ENCODE measurements at regions not wholly inside any gene's neighbourhood (a gene's known extent, or its start where the extent isn't known, plus 50 kb on each side); places are given as distances from the start of the nearest gene placed in this dataset.

DNA sequence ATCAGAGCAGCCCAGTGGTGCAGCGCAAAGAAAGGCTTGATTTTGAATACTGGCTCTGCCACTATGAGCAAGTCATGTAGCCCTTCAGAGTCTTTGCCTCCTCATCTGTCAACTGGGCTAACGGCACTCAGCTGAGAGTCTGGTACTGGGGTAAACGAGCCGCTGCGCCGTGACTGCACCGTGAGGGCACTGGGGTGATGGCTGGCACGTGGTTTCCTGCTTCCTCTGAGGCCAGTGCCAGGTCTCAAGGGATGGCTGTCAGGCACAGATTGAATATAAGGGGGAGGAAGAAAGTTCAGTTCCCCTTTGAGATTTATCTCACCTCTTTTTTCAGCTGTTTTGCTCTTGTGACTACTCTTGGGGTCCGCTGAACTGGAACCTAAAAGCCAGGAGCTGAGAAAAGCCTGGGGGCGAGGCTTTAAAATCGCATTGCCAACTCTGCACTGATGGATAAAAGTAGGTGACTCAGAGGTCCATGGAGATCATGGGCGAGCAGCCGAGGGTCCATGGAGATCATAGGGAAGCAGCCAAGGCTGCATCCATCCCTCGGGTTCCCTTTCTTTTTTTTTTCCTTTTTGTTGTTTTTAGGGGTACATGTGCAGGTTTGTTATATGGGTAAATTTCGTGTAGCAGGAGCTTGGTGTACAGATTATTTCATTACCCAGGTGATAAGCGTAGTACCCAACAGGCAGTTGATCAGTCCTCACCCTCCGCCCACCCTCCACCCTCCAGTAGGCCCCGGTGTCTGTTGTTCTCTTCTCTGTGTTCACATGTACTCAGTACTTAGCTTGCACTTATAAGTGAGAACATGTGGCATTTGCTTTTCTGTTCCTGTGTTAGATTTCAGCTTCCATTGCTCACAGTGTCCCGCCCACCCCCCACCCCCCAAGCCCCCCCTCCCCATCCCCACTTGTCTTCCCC, 114.3 kb downstream of the SPP2 start:
- TF ChIP-seq, protein P1, sequence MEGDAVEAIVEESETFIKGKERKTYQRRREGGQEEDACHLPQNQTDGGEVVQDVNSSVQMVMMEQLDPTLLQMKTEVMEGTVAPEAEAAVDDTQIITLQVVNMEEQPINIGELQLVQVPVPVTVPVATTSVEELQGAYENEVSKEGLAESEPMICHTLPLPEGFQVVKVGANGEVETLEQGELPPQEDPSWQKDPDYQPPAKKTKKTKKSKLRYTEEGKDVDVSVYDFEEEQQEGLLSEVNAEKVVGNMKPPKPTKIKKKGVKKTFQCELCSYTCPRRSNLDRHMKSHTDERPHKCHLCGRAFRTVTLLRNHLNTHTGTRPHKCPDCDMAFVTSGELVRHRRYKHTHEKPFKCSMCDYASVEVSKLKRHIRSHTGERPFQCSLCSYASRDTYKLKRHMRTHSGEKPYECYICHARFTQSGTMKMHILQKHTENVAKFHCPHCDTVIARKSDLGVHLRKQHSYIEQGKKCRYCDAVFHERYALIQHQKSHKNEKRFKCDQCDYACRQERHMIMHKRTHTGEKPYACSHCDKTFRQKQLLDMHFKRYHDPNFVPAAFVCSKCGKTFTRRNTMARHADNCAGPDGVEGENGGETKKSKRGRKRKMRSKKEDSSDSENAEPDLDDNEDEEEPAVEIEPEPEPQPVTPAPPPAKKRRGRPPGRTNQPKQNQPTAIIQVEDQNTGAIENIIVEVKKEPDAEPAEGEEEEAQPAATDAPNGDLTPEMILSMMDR (IDR thresholded peaks at IDR 0.05; ENCODE audit: low read length): no peak
- TF ChIP-seq EZH2 (IDR thresholded peaks at IDR 0.05; ENCODE audit: borderline replicate concordance, low read length): no peak
